HFFc6 (cell line): ENCODE measurements at regions not wholly inside any gene's neighbourhood (a gene's known extent, or its start where the extent isn't known, plus 50 kb on each side); places are given as distances from the start of the nearest gene placed in this dataset.

Experiments
- DNase-seq: peaks from one replicate; pipeline ENCODE4 v3.0.0-alpha.2; 2018
- H3K27ac Mint-ChIP-seq: 2 replicates; pipeline ENCODE4 v1.8.0; 2020; ENCODE audit warnings: mild to moderate bottlenecking, mixed read lengths
- H3K27me3 Mint-ChIP-seq: 2 replicates; pipeline ENCODE4 v1.8.0; 2021; ENCODE audit warnings: mild to moderate bottlenecking, moderate library complexity, mixed read lengths; ENCODE audit not compliant: insufficient read depth
- H3K36me3 Mint-ChIP-seq: 2 replicates; pipeline ENCODE4 v1.8.0; 2021; ENCODE audit warnings: low read depth, mixed read lengths
- H3K4me1 Mint-ChIP-seq: 2 replicates; pipeline ENCODE4 v1.8.0; 2020; ENCODE audit warnings: low read depth, mixed read lengths
- H3K4me3 Mint-ChIP-seq: 2 replicates; pipeline ENCODE4 v1.8.0; 2020; ENCODE audit warnings: mild to moderate bottlenecking, moderate library complexity, mixed read lengths
- H3K9me3 Mint-ChIP-seq: 2 replicates; pipeline ENCODE4 v1.8.0; 2020; ENCODE audit warnings: mild to moderate bottlenecking, mixed read lengths
- TF ChIP-seq, protein P1 (sequence below): fragments of 200-600 bp; sonication (generic); IDR thresholded peaks from 2 replicates; pipeline ENCODE4 v1.5.0; 2021; ENCODE audit warnings: antibody characterized with exemption, mild to moderate bottlenecking

DNA sequence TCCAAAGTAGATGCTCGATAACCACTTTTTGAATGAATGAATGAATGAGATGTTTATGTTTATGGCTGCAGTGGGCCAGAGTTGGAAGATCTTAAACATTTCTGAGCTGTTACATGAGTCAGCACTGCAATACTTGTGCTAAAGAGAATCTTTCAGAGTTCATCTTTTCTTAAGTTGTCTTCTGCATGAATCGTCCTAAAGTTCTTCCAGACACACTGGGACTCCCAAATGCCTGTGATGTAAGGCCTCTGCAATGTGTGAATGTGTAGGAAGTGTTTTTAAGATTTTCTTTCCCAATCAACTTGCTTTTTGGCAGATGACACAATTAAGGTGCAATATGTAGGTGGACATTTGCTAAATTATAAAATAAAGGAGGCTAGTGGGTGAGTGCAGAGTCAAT, 50.3 kb upstream of the TRIM9 start:
- Mint-ChIP-seq H3K9me3 (no peaks in the 10 kb centered on the region), H3K27ac (no peak overlapping the region), H3K4me3 (no peak overlapping the region), H3K27me3 (peaks cover 9% of the 10 kb centered on the region; the same call in 1 of the 2 replicates), H3K4me1 (no peaks in the 10 kb centered on the region), H3K36me3 (no peaks in the 10 kb centered on the region)
- TF ChIP-seq, protein P1, sequence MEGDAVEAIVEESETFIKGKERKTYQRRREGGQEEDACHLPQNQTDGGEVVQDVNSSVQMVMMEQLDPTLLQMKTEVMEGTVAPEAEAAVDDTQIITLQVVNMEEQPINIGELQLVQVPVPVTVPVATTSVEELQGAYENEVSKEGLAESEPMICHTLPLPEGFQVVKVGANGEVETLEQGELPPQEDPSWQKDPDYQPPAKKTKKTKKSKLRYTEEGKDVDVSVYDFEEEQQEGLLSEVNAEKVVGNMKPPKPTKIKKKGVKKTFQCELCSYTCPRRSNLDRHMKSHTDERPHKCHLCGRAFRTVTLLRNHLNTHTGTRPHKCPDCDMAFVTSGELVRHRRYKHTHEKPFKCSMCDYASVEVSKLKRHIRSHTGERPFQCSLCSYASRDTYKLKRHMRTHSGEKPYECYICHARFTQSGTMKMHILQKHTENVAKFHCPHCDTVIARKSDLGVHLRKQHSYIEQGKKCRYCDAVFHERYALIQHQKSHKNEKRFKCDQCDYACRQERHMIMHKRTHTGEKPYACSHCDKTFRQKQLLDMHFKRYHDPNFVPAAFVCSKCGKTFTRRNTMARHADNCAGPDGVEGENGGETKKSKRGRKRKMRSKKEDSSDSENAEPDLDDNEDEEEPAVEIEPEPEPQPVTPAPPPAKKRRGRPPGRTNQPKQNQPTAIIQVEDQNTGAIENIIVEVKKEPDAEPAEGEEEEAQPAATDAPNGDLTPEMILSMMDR, result no peak
- DNase-seq, result no peak

DNA sequence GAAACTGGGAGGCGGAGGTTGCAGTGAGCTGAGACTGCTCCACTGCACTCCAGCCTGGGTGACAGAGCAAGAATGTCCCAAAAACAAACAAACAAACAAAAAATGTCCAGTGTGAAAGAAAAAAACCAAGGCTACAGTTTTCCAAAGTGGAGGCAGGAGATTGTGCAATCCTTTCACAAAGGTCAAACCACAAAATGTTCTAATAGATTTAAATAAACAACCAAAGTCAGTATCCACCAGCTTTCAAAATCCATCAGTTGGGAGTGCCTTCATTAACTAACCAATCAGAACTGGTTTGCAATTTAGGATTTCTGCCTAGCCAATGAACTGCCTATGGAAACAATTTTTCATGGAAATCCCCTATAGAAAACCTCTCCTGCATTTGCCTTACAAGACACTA, 52.3 kb upstream of the TRIM9 start:
- no peak for DNase-seq
- TF ChIP-seq, protein P1, result no peak
- H3K4me1 Mint-ChIP-seq, result no peaks in the 10 kb centered on the region
- H3K4me3 Mint-ChIP-seq, result no peak overlapping the region
- no peaks in the 10 kb centered on the region for H3K9me3 Mint-ChIP-seq
- peaks cover 9% of the 10 kb centered on the region; the same call in 1 of the 2 replicates for H3K27me3 Mint-ChIP-seq
- no peaks in the 10 kb centered on the region for H3K36me3 Mint-ChIP-seq
- no peak overlapping the region for H3K27ac Mint-ChIP-seq

DNA sequence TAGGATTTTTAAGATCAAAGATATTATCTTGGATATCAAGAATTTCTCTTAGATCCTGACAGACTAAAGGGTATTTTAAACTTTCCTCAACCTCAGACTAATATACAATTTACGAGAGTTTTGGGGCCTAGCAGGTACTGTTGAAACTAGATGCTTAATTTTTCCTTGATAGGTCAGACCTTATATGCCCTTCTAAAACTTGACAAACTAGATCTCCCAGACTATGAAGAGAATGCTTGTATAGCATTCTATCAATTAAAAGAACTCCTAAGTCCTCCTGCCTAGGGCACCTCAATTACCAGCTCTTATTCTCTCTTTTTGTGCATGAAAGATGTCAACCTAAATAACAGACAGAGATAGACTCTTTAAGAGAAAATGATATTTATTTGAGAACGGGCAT, 60.4 kb upstream of the TRIM9 start:
- DNase-seq, result no peak
- H3K27me3 Mint-ChIP-seq, result peaks cover 2% of the 10 kb centered on the region; the same call in 1 of the 2 replicates
- H3K4me1 Mint-ChIP-seq, result no peaks in the 10 kb centered on the region
- no peak overlapping the region for H3K27ac Mint-ChIP-seq
- H3K36me3 Mint-ChIP-seq, result no peaks in the 10 kb centered on the region
- no peak overlapping the region for H3K4me3 Mint-ChIP-seq
- no peaks in the 10 kb centered on the region for H3K9me3 Mint-ChIP-seq
- TF ChIP-seq, protein P1, result no peak

DNA sequence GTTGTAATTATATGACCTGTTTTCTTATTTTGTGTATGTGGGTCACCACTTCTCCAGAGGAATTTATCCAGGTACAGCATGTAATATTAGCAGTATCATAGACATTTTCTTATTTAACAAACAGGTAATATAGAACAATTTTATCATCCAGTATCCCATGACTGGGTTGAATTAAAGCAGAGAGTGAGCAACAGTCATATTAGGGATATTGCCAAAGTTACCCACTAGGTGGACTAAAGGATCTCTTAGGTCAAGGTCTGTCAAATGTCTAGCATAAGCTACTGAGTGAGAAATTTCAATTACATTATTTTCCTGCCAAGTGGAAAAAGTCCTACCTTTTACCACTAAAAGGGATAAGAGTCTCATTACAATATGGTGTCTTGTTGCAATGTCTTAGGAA, 62.1 kb upstream of the TRIM9 start:
- TF ChIP-seq, protein P1, result peak; percentile 68

DNA sequence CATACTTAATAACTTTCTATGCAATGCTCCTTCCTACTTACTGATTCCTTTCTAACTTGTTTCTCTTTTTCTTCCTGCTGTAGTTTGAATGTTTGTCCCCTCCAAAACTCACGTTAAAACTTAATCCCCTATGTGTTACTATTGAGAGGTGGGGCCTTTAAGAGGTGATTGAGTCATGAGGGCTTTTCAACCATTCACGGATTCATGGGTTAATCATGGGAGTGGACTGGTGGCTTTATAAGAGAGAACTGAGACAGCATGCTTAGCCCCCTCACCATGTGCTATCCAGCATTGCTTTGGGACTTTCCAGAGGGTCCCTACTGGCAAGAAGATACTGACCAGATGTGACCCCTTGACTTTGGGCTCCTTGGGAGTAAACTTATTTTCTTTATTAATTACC, 66.0 kb upstream of the TRIM9 start:
- Mint-ChIP-seq H3K27ac (no peak overlapping the region), H3K4me3 (no peak overlapping the region), H3K36me3 (no peaks in the 10 kb centered on the region), H3K9me3 (no peaks in the 10 kb centered on the region), H3K4me1 (no peaks in the 10 kb centered on the region), H3K27me3 (peaks cover 5% of the 10 kb centered on the region; the same call in 1 of the 2 replicates)
- TF ChIP-seq, protein P1, result no peak
- no peak for DNase-seq

More for the DNA sequence above, 62.1 kb upstream of the TRIM9 start:
- H3K4me3 Mint-ChIP-seq, result no peak overlapping the region
- no peak for DNase-seq
- H3K9me3 Mint-ChIP-seq, result no peaks in the 10 kb centered on the region
- H3K4me1 Mint-ChIP-seq, result no peaks in the 10 kb centered on the region
- no peaks in the 10 kb centered on the region for H3K36me3 Mint-ChIP-seq
- H3K27ac Mint-ChIP-seq, result no peak overlapping the region
- H3K27me3 Mint-ChIP-seq, result peaks cover 2% of the 10 kb centered on the region; the same call in 1 of the 2 replicates

DNA sequence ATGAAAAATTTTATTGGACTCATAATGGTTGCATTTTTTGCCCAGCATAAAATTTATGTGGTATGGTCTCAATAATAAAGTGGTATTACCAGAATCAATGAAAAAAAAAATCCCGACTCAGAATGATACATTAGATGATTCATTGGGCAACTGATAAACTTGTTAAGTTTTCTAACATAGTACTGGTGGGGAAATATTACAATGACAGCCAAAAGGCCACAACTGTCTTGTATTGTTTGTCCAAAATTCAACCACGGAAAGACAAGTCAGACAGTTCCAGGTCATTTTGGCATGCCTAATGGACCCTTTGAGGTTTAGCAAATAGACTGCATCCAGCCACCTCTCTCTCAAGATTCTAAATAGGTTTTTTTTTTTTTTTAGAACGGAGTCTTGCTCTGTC, 70.5 kb upstream of the TRIM9 start:
- no peak for DNase-seq
- no peak overlapping the region for H3K4me3 Mint-ChIP-seq
- H3K9me3 Mint-ChIP-seq, result no peaks in the 10 kb centered on the region
- no peaks in the 10 kb centered on the region for H3K4me1 Mint-ChIP-seq
- TF ChIP-seq, protein P1, result no peak
- no peaks in the 10 kb centered on the region for H3K36me3 Mint-ChIP-seq
- peaks cover 3% of the 10 kb centered on the region; the same call in 1 of the 2 replicates for H3K27me3 Mint-ChIP-seq
- no peak overlapping the region for H3K27ac Mint-ChIP-seq
